Neuronal stem cell (in vitro differentiated cells): ENCODE measurements at regions not wholly inside any gene's neighbourhood (a gene's known extent, or its start where the extent isn't known, plus 50 kb on each side); places are given as distances from the start of the nearest gene placed in this dataset.

ENCODE experiments used
- DNase-seq: peaks from one replicate; pipeline ENCODE4 v3.0.0-alpha.2; 2013; ENCODE audit warnings: low spot score
- H2AFZ ChIP-seq: one replicate; pipeline ENCODE4 v1.6.1; 2013; ENCODE audit warnings: mild to moderate bottlenecking, low read length, inconsistent platforms
- H2AK5ac ChIP-seq: 2 replicates; pipeline ENCODE4 v1.6.1; 2013; ENCODE audit warnings: low read depth, mild to moderate bottlenecking, inconsistent platforms, low read length, moderate library complexity, mixed read lengths
- H2BK120ac ChIP-seq: 2 replicates; pipeline ENCODE4 v1.6.1; 2013; ENCODE audit warnings: low read depth, mild to moderate bottlenecking, inconsistent platforms, low read length, moderate library complexity, mixed read lengths
- H2BK12ac ChIP-seq: one replicate; pipeline ENCODE4 v1.6.1; 2013; ENCODE audit warnings: low read length, inconsistent platforms
- H2BK15ac ChIP-seq: 2 replicates; pipeline ENCODE4 v1.6.1; 2013; ENCODE audit warnings: mild to moderate bottlenecking, low read length, inconsistent platforms, mixed read lengths
- H2BK5ac ChIP-seq: one replicate; pipeline ENCODE4 v1.6.1; 2013; ENCODE audit warnings: inconsistent platforms, mild to moderate bottlenecking, low read length, moderate library complexity
- H3K14ac ChIP-seq: one replicate; pipeline ENCODE4 v1.6.1; 2013; ENCODE audit warnings: low read length, inconsistent platforms
- H3K18ac ChIP-seq: 2 replicates; pipeline ENCODE4 v1.6.1; 2013; ENCODE audit warnings: low read length, inconsistent platforms
- H3K23ac ChIP-seq: 2 replicates; pipeline ENCODE4 v1.6.1; 2013; ENCODE audit warnings: low read depth, mild to moderate bottlenecking, mixed read lengths, low read length, inconsistent platforms; ENCODE audit not compliant: poor library complexity
- H3K27ac ChIP-seq: replicated peaks from 3 replicates; pipeline ENCODE4 v1.5.1; 2013; ENCODE audit warnings: low read length, inconsistent platforms
- H3K27me3 ChIP-seq, 3 experiments: 2 replicates each; pipeline ENCODE4 v1.6.1; 2013; ENCODE audit warnings: low read length in 3 of 3, mild to moderate bottlenecking in 2 of 3, inconsistent platforms in 1 of 3, low read depth in 1 of 3, mixed read lengths in 1 of 3, moderate library complexity in 1 of 3; ENCODE audit not compliant: control insufficient read depth in 3 of 3, insufficient read depth in 3 of 3
- H3K36me3 ChIP-seq, 2 donors: replicated peaks in 1 of 2; 2 replicates each; pipeline ENCODE4 v1.6.1; 2013; ENCODE audit warnings: low read length in 2 of 2; ENCODE audit not compliant: control insufficient read depth in 2 of 2, insufficient read depth in 2 of 2
- H3K4ac ChIP-seq: 2 replicates; pipeline ENCODE4 v1.6.1; 2013; ENCODE audit warnings: inconsistent platforms, mild to moderate bottlenecking, low read length, moderate library complexity
- H3K4me1 ChIP-seq, 2 donors: 1 replicate in 1 of 2; 2 replicates in 1 of 2; pipeline ENCODE4 v1.6.1; 2013; ENCODE audit warnings: low read length in 2 of 2, low read depth in 1 of 2; ENCODE audit not compliant: control insufficient read depth in 2 of 2, insufficient read depth in 1 of 2
- H3K4me2 ChIP-seq: one replicate; pipeline ENCODE4 v1.6.1; 2013; ENCODE audit warnings: mild to moderate bottlenecking, low read length, inconsistent platforms; ENCODE audit not compliant: insufficient read depth, poor library complexity, severe bottlenecking
- H3K4me3 ChIP-seq, 2 donors: 2 replicates each; pipeline ENCODE4 v1.5.1; 2013; ENCODE audit warnings: low read length in 2 of 2, mild to moderate bottlenecking in 2 of 2, inconsistent platforms in 1 of 2, moderate library complexity in 1 of 2
- H3K79me1 ChIP-seq: one replicate; pipeline ENCODE4 v1.6.1; 2013; ENCODE audit warnings: low read depth, mild to moderate bottlenecking, inconsistent platforms, low read length, moderate library complexity
- H3K9ac ChIP-seq: one replicate; pipeline ENCODE4 v1.6.1; 2013; ENCODE audit warnings: mild to moderate bottlenecking, low read depth, low read length, inconsistent platforms; ENCODE audit not compliant: poor library complexity
- H3K9me3 ChIP-seq, 2 donors: replicated peaks in 1 of 2; 2 replicates each; pipeline versions ENCODE3 to v1.6.1; 2013; ENCODE audit warnings: low read length in 2 of 2, mild to moderate bottlenecking in 2 of 2, inconsistent platforms in 1 of 2, low read depth in 1 of 2, mixed read lengths in 1 of 2, moderate library complexity in 1 of 2; ENCODE audit not compliant: control insufficient read depth in 2 of 2, insufficient read depth in 1 of 2
- H4K8ac ChIP-seq: one replicate; pipeline ENCODE4 v1.6.1; 2013; ENCODE audit warnings: low read depth, mild to moderate bottlenecking, inconsistent platforms, low read length, moderate library complexity
- H4K91ac ChIP-seq: one replicate; pipeline ENCODE4 v1.6.1; 2013; ENCODE audit warnings: low read length, low read depth, mild to moderate bottlenecking, inconsistent platforms; ENCODE audit not compliant: poor library complexity
- WGBS, 2 donors: extraction: QIAGEN DNeasy Blood & Tissue Kit; methylation state at CpG; one replicate each; pipeline ENCODE4 v1.1.7; 2013; ENCODE audit warnings: missing lambda C conversion rate in 2 of 2, mixed read lengths in 1 of 2; ENCODE audit not compliant: insufficient read length in 2 of 2, insufficient replicate concordance in 1 of 2; ENCODE audit errors: extremely low coverage in 2 of 2; 5-methylcytosine and 5-hydroxymethylcytosine counted together

DNA sequence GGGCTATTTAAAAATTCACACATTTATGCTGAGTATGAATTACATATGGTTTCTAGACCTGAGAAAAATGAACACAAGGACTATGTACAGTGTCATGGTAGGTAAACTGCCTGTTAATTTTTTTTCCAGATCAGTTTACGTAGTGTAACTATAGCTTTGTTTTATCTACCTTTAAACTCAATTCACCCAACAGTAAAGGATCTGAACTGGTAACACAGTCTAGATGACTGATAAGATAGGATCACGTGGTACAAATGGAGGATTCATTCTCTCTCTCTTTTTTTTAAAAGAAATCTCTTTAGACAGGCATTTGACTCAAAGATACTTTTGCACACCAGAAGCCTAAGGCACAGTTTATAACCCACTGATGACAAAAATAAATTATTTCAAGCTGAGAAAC is 130.8 kb upstream of the ATP2B1 start:
- no peak overlapping the region for H3K23ac ChIP-seq
- H3K14ac ChIP-seq, result no peak overlapping the region
- no peaks in the 10 kb centered on the region for H3K27me3 ChIP-seq
- no peak overlapping the region for H2AK5ac ChIP-seq
- H2BK5ac ChIP-seq, result no peak overlapping the region
- H3K9ac ChIP-seq, result no peak overlapping the region
- H4K91ac ChIP-seq, result no peak overlapping the region
- H3K79me1 ChIP-seq, result no peaks in the 10 kb centered on the region
- H3K4ac ChIP-seq, result no peak overlapping the region
- H2BK15ac ChIP-seq, result no peak overlapping the region
- no peak overlapping the region for H2BK12ac ChIP-seq
- H3K4me3 ChIP-seq, result no peak overlapping the region
- H3K27ac ChIP-seq, result no peak overlapping the region
- no peaks in the 10 kb centered on the region for H3K36me3 ChIP-seq
- no CpG with 5 or more reads among the region's 2 CpGs for WGBS, 2 donors
- no peak overlapping the region for H3K18ac ChIP-seq
- H3K9me3 ChIP-seq, result no peaks in the 10 kb centered on the region
- no peak overlapping the region for H2BK120ac ChIP-seq
- H3K4me2 ChIP-seq, result no peak overlapping the region
- H2AFZ ChIP-seq, result no peak overlapping the region
- no peak for DNase-seq
- H4K8ac ChIP-seq, result no peak overlapping the region
- no peaks in the 10 kb centered on the region for H3K4me1 ChIP-seq

DNA sequence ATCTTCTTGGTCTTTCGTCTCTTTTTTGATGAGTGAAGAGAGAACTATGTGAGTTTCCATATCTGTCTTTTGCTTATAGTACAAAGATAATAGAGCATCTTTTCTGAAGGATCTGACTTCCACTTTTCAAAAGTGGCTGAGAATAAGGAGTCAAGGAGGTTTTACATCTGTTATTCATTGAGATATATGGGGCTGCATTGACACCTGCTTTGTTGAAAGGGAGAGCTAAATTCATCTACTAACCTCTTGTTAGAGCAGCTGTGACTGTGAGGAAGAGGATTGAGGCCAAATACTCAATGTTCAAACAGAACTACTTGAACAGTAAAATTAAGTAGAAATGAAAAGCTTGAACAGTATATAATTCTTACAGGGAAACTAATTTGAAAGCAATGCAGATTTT is 130.2 kb upstream of the ATP2B1 start:
- H2BK120ac ChIP-seq, result no peak overlapping the region
- H2BK5ac ChIP-seq, result no peak overlapping the region
- no peaks in the 10 kb centered on the region for H3K79me1 ChIP-seq
- H3K23ac ChIP-seq, result no peak overlapping the region
- no peak overlapping the region for H3K9ac ChIP-seq
- no peak overlapping the region for H2AK5ac ChIP-seq
- no peak overlapping the region for H3K14ac ChIP-seq
- no peaks in the 10 kb centered on the region for H3K27me3 ChIP-seq
- H3K36me3 ChIP-seq, result no peaks in the 10 kb centered on the region
- H2AFZ ChIP-seq, result no peak overlapping the region
- WGBS, 2 donors, result no CpG with 5 or more reads among the region's 1 CpG
- H4K91ac ChIP-seq, result no peak overlapping the region
- no peak for DNase-seq
- no peak overlapping the region for H2BK12ac ChIP-seq
- no peak overlapping the region for H3K27ac ChIP-seq
- H3K4me1 ChIP-seq, result no peaks in the 10 kb centered on the region
- H3K4me2 ChIP-seq, result no peak overlapping the region
- no peak overlapping the region for H3K4ac ChIP-seq
- no peaks in the 10 kb centered on the region for H3K9me3 ChIP-seq
- H3K18ac ChIP-seq, result no peak overlapping the region
- H4K8ac ChIP-seq, result no peak overlapping the region
- H2BK15ac ChIP-seq, result no peak overlapping the region
- no peak overlapping the region for H3K4me3 ChIP-seq

DNA sequence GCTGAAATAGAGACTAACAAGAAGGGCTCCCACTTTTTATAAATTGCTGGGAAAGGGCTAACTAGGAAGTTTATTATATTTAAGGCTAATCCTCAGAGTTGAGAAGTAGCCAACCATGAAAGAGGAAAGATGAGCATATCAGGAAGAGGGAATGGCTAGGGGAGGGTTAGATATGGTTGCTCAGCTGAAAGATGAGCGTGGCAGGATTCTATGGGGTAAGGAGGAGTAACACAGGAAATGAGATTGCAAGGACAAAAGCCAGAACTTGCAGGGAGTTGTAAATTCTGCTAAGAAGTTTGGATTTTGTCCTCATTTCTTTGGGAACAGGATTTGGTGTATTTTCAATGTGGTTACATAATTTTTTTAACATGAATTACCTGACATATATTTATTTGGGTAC is 127.4 kb upstream of the ATP2B1 start:
- Histone ChIP-seq H3K4me3 (no peak overlapping the region), H3K14ac (no peak overlapping the region), H2BK5ac (no peak overlapping the region), H3K18ac (no peak overlapping the region), H2BK120ac (no peak overlapping the region), H2AK5ac (no peak overlapping the region), H2BK12ac (no peak overlapping the region), H3K4me1 (no peaks in the 10 kb centered on the region), H4K91ac (no peak overlapping the region), H3K23ac (no peak overlapping the region), H2AFZ (peak overlapping the region; percentile 1), H3K27me3 (no peaks in the 10 kb centered on the region), H4K8ac (no peak overlapping the region), H3K9ac (no peak overlapping the region), H3K27ac (no peak overlapping the region), H3K4me2 (no peak overlapping the region), H3K36me3 (no peaks in the 10 kb centered on the region), H3K4ac (no peak overlapping the region), H3K9me3 (no peaks in the 10 kb centered on the region), H3K79me1 (no peaks in the 10 kb centered on the region), H2BK15ac (no peak overlapping the region)
- no peak for DNase-seq
- no CpG with 5 or more reads among the region's 1 CpG for WGBS, 2 donors

DNA sequence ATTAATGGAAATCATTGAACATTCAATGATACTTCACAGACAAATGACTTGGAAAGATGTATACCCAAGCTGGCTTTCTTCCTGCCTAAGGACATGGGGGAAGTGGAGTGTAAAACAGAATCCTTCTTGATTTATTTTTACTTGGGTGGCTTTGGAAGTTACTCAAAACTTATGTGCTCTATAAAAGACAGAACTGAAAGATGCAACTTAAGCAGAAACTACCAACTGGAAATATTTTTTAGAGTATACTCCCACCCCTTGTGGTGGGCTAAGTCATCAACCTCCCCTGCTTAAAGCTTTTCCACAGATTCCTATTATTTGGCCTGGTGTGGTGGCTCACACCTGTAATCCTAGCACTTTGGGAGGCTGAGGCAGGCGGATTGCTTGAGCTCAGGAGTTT is 126.0 kb upstream of the ATP2B1 start:
- DNase-seq, result no peak
- Histone ChIP-seq H2AFZ (no peak overlapping the region), H4K91ac (no peak overlapping the region), H3K27ac (no peak overlapping the region), H3K4me3 (no peak overlapping the region), H3K9ac (no peak overlapping the region), H3K79me1 (no peaks in the 10 kb centered on the region), H2BK120ac (no peak overlapping the region), H3K14ac (no peak overlapping the region), H3K4me2 (no peak overlapping the region), H3K36me3 (no peaks in the 10 kb centered on the region), H3K9me3 (no peaks in the 10 kb centered on the region), H2BK15ac (no peak overlapping the region), H4K8ac (no peak overlapping the region), H3K27me3 (no peaks in the 10 kb centered on the region), H3K23ac (no peak overlapping the region), H2BK5ac (no peak overlapping the region), H2BK12ac (no peak overlapping the region), H3K18ac (no peak overlapping the region), H2AK5ac (no peak overlapping the region), H3K4me1 (no peaks in the 10 kb centered on the region), H3K4ac (no peak overlapping the region)
- no CpG with 5 or more reads among the region's 1 CpG for WGBS, 2 donors
